HCT116 (cell line): ENCODE measurements at regions not wholly inside any gene's neighbourhood (a gene's known extent, or its start where the extent isn't known, plus 50 kb on each side); places are given as distances from the start of the nearest gene placed in this dataset.

ENCODE experiments used
- ATAC-seq: fragments of 200-7000 bp; cut with Tn5 transposase; 2 replicates; pipeline ENCODE4 v1.9.1; 2020; ENCODE audit warnings: mild to moderate bottlenecking, moderate library complexity
- BruUV-seq: library from RNA; stranded (reverse); fragments of 400-500 nt; replicated peaks from 2 replicates; lab custom pipeline; 2021; lab: Mats Ljungman, UMichigan
- CTCF ChIA-PET: fragments of 300-600 bp; sonication (Branson Sonifier 250); formaldehyde crosslinking; loops from one replicate; lab custom pipeline; 2021; ENCODE audit warnings: antibody characterized with exemption; lab: Charles Lee
- POLR2A ChIA-PET: fragments of 300-600, 350-600 bp; sonication (Branson Sonifier 250); formaldehyde crosslinking; loops from one replicate; lab custom pipeline; 2021; ENCODE audit warnings: antibody characterized with exemption; lab: Charles Lee
- RAD21 ChIA-PET, 2 experiments: fragments of 300-600 bp; sonication (Branson Sonifier 250); formaldehyde crosslinking; loops; one replicate each; lab custom pipeline; 2023; ENCODE audit warnings: low total read pairs in 2 of 2; ENCODE audit not compliant: uncharacterized antibody in 2 of 2, unreplicated experiment in 2 of 2, low non-redundant PET in 1 of 2; lab: Charles Lee
- DNase-seq: peaks from one replicate; pipeline ENCODE4 v3.0.0-alpha.2; 2010; ENCODE audit warnings: low read depth, low spot score
- H2AFZ ChIP-seq: fragments of 200-600 bp; shearing (Covaris generic), sonication (generic); 2 replicates; pipeline ENCODE4 v1.6.1; 2017; ENCODE audit warnings: low read depth, mixed run types, mixed read lengths, antibody characterized with exemption, low read length; ENCODE audit not compliant: poor library complexity, severe bottlenecking
- H3K27ac ChIP-seq: 2 replicates; pipeline ENCODE4 v1.5.1; 2012; ENCODE audit warnings: low read depth, low read length
- H3K27me3 ChIP-seq: fragments of 200-600 bp; sonication (generic); 2 replicates; pipeline ENCODE4 v1.6.1; 2016; ENCODE audit warnings: mixed run types, low read length, mixed read lengths; ENCODE audit not compliant: insufficient read depth
- H3K36me3 ChIP-seq, 2 experiments: fragments of 200-500 bp in 1 of 2; fragments of 200-600 bp in 1 of 2; sonication (Bioruptor generic) in 1 of 2; sonication (generic) in 1 of 2; 2 replicates each; pipeline versions ENCODE4 v1.5.1 to v1.6.1; 2014 to 2016; ENCODE audit warnings: low read length in 2 of 2, inconsistent platforms in 1 of 2, mixed read lengths in 1 of 2, mixed run types in 1 of 2; ENCODE audit not compliant: insufficient read depth in 2 of 2, control insufficient read depth in 1 of 2
- H3K4me1 ChIP-seq, 2 experiments: fragments of 200-600 bp in 1 of 2; sonication (generic) in 1 of 2; 2 replicates each; pipeline versions ENCODE4 v1.5.1 to v1.6.1; 2012 to 2017; ENCODE audit warnings: low read length in 2 of 2, inconsistent platforms in 1 of 2, mild to moderate bottlenecking in 1 of 2, mixed read lengths in 1 of 2, mixed run types in 1 of 2, moderate library complexity in 1 of 2; ENCODE audit not compliant: insufficient read depth in 2 of 2, control insufficient read depth in 1 of 2
- H3K4me2 ChIP-seq: fragments of 200-600 bp; sonication (generic); 2 replicates; pipeline ENCODE4 v1.6.1; 2017; ENCODE audit warnings: mixed run types, low read length, mixed read lengths
- H3K4me3 ChIP-seq, 2 experiments: fragments of 200-600 bp in 1 of 2; sonication (generic) in 1 of 2; replicated peaks in 1 of 2; 2 replicates each; pipeline ENCODE4 v1.5.1; 2011 to 2016; ENCODE audit warnings: low read length in 2 of 2, control low read depth in 1 of 2, low read depth in 1 of 2, mild to moderate bottlenecking in 1 of 2, mixed read lengths in 1 of 2, mixed run types in 1 of 2
- H3K79me2 ChIP-seq: fragments of 200-600 bp; sonication (generic); 2 replicates; pipeline ENCODE4 v1.6.1; 2017; ENCODE audit warnings: mild to moderate bottlenecking, mixed run types, low read length, moderate library complexity, mixed read lengths; ENCODE audit not compliant: insufficient read depth
- H3K9ac ChIP-seq: fragments of 200-600 bp; sonication (generic); 2 replicates; pipeline ENCODE4 v1.6.1; 2016; ENCODE audit warnings: low read length, mixed read lengths
- H3K9me2 ChIP-seq: fragments of 200-600 bp; sonication (generic), shearing (Covaris generic); 2 replicates; pipeline ENCODE4 v1.6.1; 2017; ENCODE audit warnings: mixed run types, mild to moderate bottlenecking, moderate library complexity; ENCODE audit not compliant: insufficient read depth
- H3K9me3 ChIP-seq, 2 experiments: fragments of 200-500 bp in 1 of 2; fragments of 200-600 bp in 1 of 2; sonication (Bioruptor generic) in 1 of 2; sonication (generic) in 1 of 2; 2 replicates each; pipeline ENCODE4 v1.6.1; 2014 to 2017; ENCODE audit warnings: low read length in 2 of 2, mixed read lengths in 2 of 2, inconsistent platforms in 1 of 2, low read depth in 1 of 2, mild to moderate bottlenecking in 1 of 2, mixed run types in 1 of 2, moderate library complexity in 1 of 2; ENCODE audit not compliant: control insufficient read depth in 1 of 2, insufficient read depth in 1 of 2
- H4K20me1 ChIP-seq: fragments of 200-600 bp; sonication (generic), shearing (Covaris generic); 2 replicates; pipeline ENCODE4 v1.6.1; 2017; ENCODE audit warnings: mixed run types, mild to moderate bottlenecking, moderate library complexity; ENCODE audit not compliant: insufficient read depth
- ATF3 ChIP-seq: IDR thresholded peaks from 2 replicates; pipeline ENCODE4 v1.6.1; 2012
- CBX3 ChIP-seq: IDR thresholded peaks from 2 replicates; pipeline ENCODE4 v1.6.1; 2012; ENCODE audit warnings: low read depth
- CEBPB ChIP-seq: IDR thresholded peaks from 2 replicates; pipeline ENCODE4 v1.6.1; 2012; ENCODE audit warnings: low read depth
- EGR1 ChIP-seq: IDR thresholded peaks from 2 replicates; pipeline ENCODE4 v1.6.1; 2012; ENCODE audit warnings: low read depth
- ELF1 ChIP-seq: IDR thresholded peaks from 2 replicates; pipeline ENCODE4 v1.6.1; 2012; ENCODE audit warnings: low read depth, borderline replicate concordance
- EZH2 ChIP-seq: fragments of 200-600 bp; sonication (generic); IDR thresholded peaks from 2 replicates; pipeline ENCODE4 v1.6.1; 2017; ENCODE audit warnings: antibody characterized with exemption, mixed run types
- EZH2phosphoT487 ChIP-seq: fragments of 200-600 bp; IDR thresholded peaks from 2 replicates; pipeline ENCODE4 v1.6.1; 2018; ENCODE audit warnings: antibody characterized with exemption, borderline replicate concordance
- FOSL1 ChIP-seq: IDR thresholded peaks from 2 replicates; pipeline ENCODE4 v1.6.1; 2012; ENCODE audit warnings: low read depth
- JUND ChIP-seq: IDR thresholded peaks from 2 replicates; pipeline ENCODE4 v1.6.1; 2012
- POLR2A ChIP-seq: IDR thresholded peaks from 2 replicates; pipeline ENCODE4 v1.7.0; 2011; ENCODE audit warnings: borderline replicate concordance; ENCODE audit not compliant: insufficient read depth, insufficient read length; ENCODE audit errors: extremely low read depth
- RAD21 ChIP-seq: IDR thresholded peaks from 2 replicates; pipeline ENCODE4 v1.6.1; 2012; ENCODE audit warnings: low read depth, mild to moderate bottlenecking
- SP1 ChIP-seq: IDR thresholded peaks from 2 replicates; pipeline ENCODE4 v1.6.1; 2012; ENCODE audit warnings: low read depth
- SRF ChIP-seq: IDR thresholded peaks from 2 replicates; pipeline ENCODE4 v1.6.1; 2012; ENCODE audit warnings: low read depth
- TCF7L2 ChIP-seq: IDR thresholded peaks from 2 replicates; pipeline ENCODE4 v1.7.0; 2011; ENCODE audit warnings: borderline replicate concordance, inconsistent platforms; ENCODE audit not compliant: insufficient read depth, insufficient read length; ENCODE audit errors: extremely low read depth
- YY1 ChIP-seq: IDR thresholded peaks from 2 replicates; pipeline ENCODE4 v1.6.1; 2011; ENCODE audit warnings: low read length, low read depth, moderate library complexity, mild to moderate bottlenecking; ENCODE audit not compliant: insufficient replicate concordance; ENCODE audit errors: extremely low read depth
- ZFX ChIP-seq: fragments of 450-650 bp; IDR thresholded peaks from 2 replicates; pipeline ENCODE4 v1.6.1; 2017
- intact Hi-C: fragments of 100-400 bp; cut with micrococcal nuclease; formaldehyde crosslinking; loops from 2 replicates; pipeline ENCODE4 v1.10.0; 2022
- TF ChIP-seq, protein P1 (sequence below): IDR thresholded peaks from 2 replicates; pipeline ENCODE4 v1.6.1; 2012
- TF ChIP-seq, protein P2 (sequence below): IDR thresholded peaks from 2 replicates; pipeline ENCODE4 v1.6.1; 2011; ENCODE audit warnings: mild to moderate bottlenecking, low read length, moderate library complexity; ENCODE audit not compliant: insufficient replicate concordance; ENCODE audit errors: extremely low read depth

DNA sequence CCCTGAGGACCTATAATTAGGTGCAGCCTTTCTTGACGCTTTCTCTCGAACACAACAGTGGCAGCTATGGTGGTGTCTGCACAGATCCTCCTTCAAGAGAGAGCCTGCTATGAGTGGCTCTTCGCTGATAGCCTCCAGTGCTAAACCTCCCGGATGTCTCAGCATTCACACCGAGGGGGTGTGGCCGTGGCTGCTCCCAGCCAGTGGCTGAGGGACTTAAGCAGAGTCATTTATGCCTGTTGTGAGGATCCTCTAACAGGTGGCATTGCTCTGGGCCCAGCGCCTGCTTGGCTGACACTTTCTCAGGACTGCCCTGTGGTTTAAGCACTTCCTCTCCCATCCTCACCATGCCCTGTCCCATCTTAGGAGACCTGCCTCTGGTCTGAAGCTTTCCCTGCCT lies 592.0 kb upstream of the LRRTM1 start:
- H3K79me2 ChIP-seq: no peaks in the 10 kb centered on the region
- no peaks in the 10 kb centered on the region for H3K9me2 ChIP-seq
- H3K4me1 ChIP-seq: no peaks in the 10 kb centered on the region
- ChIA-PET RAD21 (no interaction called here), POLR2A (no interaction called here), CTCF (no interaction called here)
- H3K27ac ChIP-seq: no peak overlapping the region
- H3K9me3 ChIP-seq: no peaks in the 10 kb centered on the region; a peak in 1 of 4 replicates
- no TSS peak for BruUV-seq
- ATAC-seq (no peak), DNase-seq (no peak)
- H3K4me2 ChIP-seq: no peak overlapping the region
- no peaks in the 10 kb centered on the region for H3K36me3 ChIP-seq
- no peaks in the 10 kb centered on the region for H4K20me1 ChIP-seq
- no peak overlapping the region for H2AFZ ChIP-seq
- H3K9ac ChIP-seq: no peak overlapping the region
- H3K27me3 ChIP-seq: no peaks in the 10 kb centered on the region
- TF ChIP-seq, protein P1, sequence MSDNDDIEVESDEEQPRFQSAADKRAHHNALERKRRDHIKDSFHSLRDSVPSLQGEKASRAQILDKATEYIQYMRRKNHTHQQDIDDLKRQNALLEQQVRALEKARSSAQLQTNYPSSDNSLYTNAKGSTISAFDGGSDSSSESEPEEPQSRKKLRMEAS: no peak
- TF ChIP-seq POLR2A: no peak
- no peak for TF ChIP-seq SP1
- no peak for TF ChIP-seq EZH2phosphoT487
- no peak for TF ChIP-seq YY1
- TF ChIP-seq, protein P2, sequence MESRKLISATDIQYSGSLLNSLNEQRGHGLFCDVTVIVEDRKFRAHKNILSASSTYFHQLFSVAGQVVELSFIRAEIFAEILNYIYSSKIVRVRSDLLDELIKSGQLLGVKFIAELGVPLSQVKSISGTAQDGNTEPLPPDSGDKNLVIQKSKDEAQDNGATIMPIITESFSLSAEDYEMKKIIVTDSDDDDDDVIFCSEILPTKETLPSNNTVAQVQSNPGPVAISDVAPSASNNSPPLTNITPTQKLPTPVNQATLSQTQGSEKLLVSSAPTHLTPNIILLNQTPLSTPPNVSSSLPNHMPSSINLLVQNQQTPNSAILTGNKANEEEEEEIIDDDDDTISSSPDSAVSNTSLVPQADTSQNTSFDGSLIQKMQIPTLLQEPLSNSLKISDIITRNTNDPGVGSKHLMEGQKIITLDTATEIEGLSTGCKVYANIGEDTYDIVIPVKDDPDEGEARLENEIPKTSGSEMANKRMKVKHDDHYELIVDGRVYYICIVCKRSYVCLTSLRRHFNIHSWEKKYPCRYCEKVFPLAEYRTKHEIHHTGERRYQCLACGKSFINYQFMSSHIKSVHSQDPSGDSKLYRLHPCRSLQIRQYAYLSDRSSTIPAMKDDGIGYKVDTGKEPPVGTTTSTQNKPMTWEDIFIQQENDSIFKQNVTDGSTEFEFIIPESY: no peak
- no peak for TF ChIP-seq TCF7L2
- TF ChIP-seq ELF1: no peak
- no peak for TF ChIP-seq SRF
- no peak for TF ChIP-seq CEBPB
- no peak for TF ChIP-seq EGR1
- no peak for TF ChIP-seq CBX3
- no peak for TF ChIP-seq RAD21
- no peak for TF ChIP-seq ATF3
- TF ChIP-seq FOSL1: no peak
- TF ChIP-seq EZH2: no peak
- no peak for TF ChIP-seq ZFX
- no peak for TF ChIP-seq JUND
- intact Hi-C loops: no loop called here
- H3K4me3 ChIP-seq: no peak overlapping the region
